ENCODE measurements at regions not wholly inside any gene's neighbourhood (a gene's known extent, or its start where the extent isn't known, plus 50 kb on each side); places are given as distances from the start of the nearest gene placed in this dataset.

- Histone ChIP-seq H2AFZ (ENCODE audit: control insufficient read depth, low read length) (no peak overlapping the region), H3K9ac (ENCODE audit: control insufficient read depth, extremely low read depth, insufficient read depth, low read length) (no peak overlapping the region), H3K4me3 (ENCODE audit: control insufficient read depth in 2 of 3, extremely low read depth in 1 of 3, insufficient read depth in 2 of 3, low read depth in 1 of 3, low read length in 3 of 3) (no peak overlapping the region), H4K20me1 (ENCODE audit: control insufficient read depth, extremely low read depth, insufficient read depth, low read length) (no peaks in the 10 kb centered on the region), H3K9me1 (ENCODE audit: control insufficient read depth, extremely low read depth, insufficient read depth, low read length) (no peaks in the 10 kb centered on the region), H3K27me3 (ENCODE audit: control insufficient read depth, extremely low read depth, insufficient read depth, low read length) (peaks cover 2% of the 10 kb centered on the region), H3K4me1 (ENCODE audit: control insufficient read depth, extremely low read depth, insufficient read depth, low read length) (peaks cover 8% of the 10 kb centered on the region), H3K36me3 (ENCODE audit: control insufficient read depth in 2 of 2, extremely low read depth in 1 of 2, insufficient read depth in 2 of 2, low read length in 2 of 2) (no peaks in the 10 kb centered on the region), H3K27ac (ENCODE audit: control insufficient read depth, insufficient read depth, low read length) (no peak overlapping the region), H3K9me3 (ENCODE audit: control insufficient read depth, low read depth, low read length) (no peaks in the 10 kb centered on the region), H3K4me2 (ENCODE audit: control insufficient read depth, extremely low read depth, insufficient read depth, low read depth, low read length) (no peak overlapping the region), H3K79me2 (ENCODE audit: control insufficient read depth, insufficient read depth, low read length) (no peaks in the 10 kb centered on the region)
- no peak for DNase-seq (ENCODE audit: low read depth, low spot score)
- dilution Hi-C loops (cut with MboI; ENCODE audit: extremely low pct_ligation_motif_present, low sequenced_read_pairs) = no loop called here
- TF ChIP-seq EZH2 (IDR thresholded peaks at IDR 0.05; ENCODE audit: low read length) (no peak), CTCF (optimal IDR thresholded peaks at IDR 0.05 in 1 of 3, IDR thresholded peaks at IDR 0.05 in 1 of 3, conservative IDR thresholded peaks at IDR 0.05 in 1 of 3; ENCODE audit: extremely low read depth in 1 of 3, insufficient read depth in 2 of 3, low read length in 3 of 3) (no peak)
- no peak for FAIRE-seq
Measured at GRCh38 chr20:1790386-1790785, 104.8 kb upstream of the SIRPA start.

GRCh38 chr20:1788044-1788443, 107.2 kb upstream of the SIRPA start:
- TF ChIP-seq CTCF (optimal IDR thresholded peaks at IDR 0.05 in 1 of 3, IDR thresholded peaks at IDR 0.05 in 1 of 3, conservative IDR thresholded peaks at IDR 0.05 in 1 of 3; ENCODE audit: extremely low read depth in 1 of 3, insufficient read depth in 2 of 3, low read length in 3 of 3) (no peak), EZH2 (IDR thresholded peaks at IDR 0.05; ENCODE audit: low read length) (no peak)
- no peaks in the 10 kb centered on the region for H3K9me1 ChIP-seq (ENCODE audit: control insufficient read depth, extremely low read depth, insufficient read depth, low read length)
- H4K20me1 ChIP-seq (ENCODE audit: control insufficient read depth, extremely low read depth, insufficient read depth, low read length) = no peaks in the 10 kb centered on the region
- H3K9me3 ChIP-seq (ENCODE audit: control insufficient read depth, low read depth, low read length) = no peaks in the 10 kb centered on the region
- peaks cover 8% of the 10 kb centered on the region for H3K4me1 ChIP-seq (ENCODE audit: control insufficient read depth, extremely low read depth, insufficient read depth, low read length)
- DNase-seq (ENCODE audit: low read depth, low spot score) (no peak), FAIRE-seq (no peak)
- H3K9ac ChIP-seq (ENCODE audit: control insufficient read depth, extremely low read depth, insufficient read depth, low read length) = no peak overlapping the region
- H3K27me3 ChIP-seq (ENCODE audit: control insufficient read depth, extremely low read depth, insufficient read depth, low read length) = peaks cover 2% of the 10 kb centered on the region
- H3K36me3 ChIP-seq (ENCODE audit: control insufficient read depth in 2 of 2, extremely low read depth in 1 of 2, insufficient read depth in 2 of 2, low read length in 2 of 2) = no peaks in the 10 kb centered on the region
- no peaks in the 10 kb centered on the region for H3K79me2 ChIP-seq (ENCODE audit: control insufficient read depth, insufficient read depth, low read length)
- H3K4me2 ChIP-seq (ENCODE audit: control insufficient read depth, extremely low read depth, insufficient read depth, low read depth, low read length) = no peak overlapping the region
- dilution Hi-C loops (cut with MboI; ENCODE audit: extremely low pct_ligation_motif_present, low sequenced_read_pairs) = no loop called here
- H2AFZ ChIP-seq (ENCODE audit: control insufficient read depth, low read length) = no peak overlapping the region
- no peak overlapping the region for H3K4me3 ChIP-seq (ENCODE audit: control insufficient read depth in 2 of 3, extremely low read depth in 1 of 3, insufficient read depth in 2 of 3, low read depth in 1 of 3, low read length in 3 of 3)
- no peak overlapping the region for H3K27ac ChIP-seq (ENCODE audit: control insufficient read depth, insufficient read depth, low read length)
